ENCODE measurements at regions not wholly inside any gene's neighbourhood (a gene's known extent, or its start where the extent isn't known, plus 50 kb on each side); places are given as distances from the start of the nearest gene placed in this dataset.

- no peaks in the 10 kb centered on the region for H4K20me1 ChIP-seq (replicated peaks; ENCODE audit: insufficient read depth)
- H3K4me2 ChIP-seq: no peak overlapping the region
- no peaks in the 10 kb centered on the region for H3K27me3 ChIP-seq (ENCODE audit: insufficient read depth)
- H3K9me2 ChIP-seq (ENCODE audit: insufficient read depth): no peaks in the 10 kb centered on the region
- Mint-ChIP-seq H3K4me1 (no peaks in the 10 kb centered on the region), H3K27ac (no peak overlapping the region), H3K27me3 (ENCODE audit: insufficient read depth, low read depth, poor library complexity) (peaks cover 3% of the 10 kb centered on the region), H3K36me3 (ENCODE audit: low read depth) (no peaks in the 10 kb centered on the region), H3K9me3 (no peaks in the 10 kb centered on the region; the same call in 2 of the 3 replicates), H3K4me3 (no peak overlapping the region)
- H2AFZ ChIP-seq: no peak overlapping the region
- H3K4me1 ChIP-seq (ENCODE audit: insufficient read depth): no peaks in the 10 kb centered on the region
- ATAC-seq (no peak), DNase-seq (ENCODE audit: low spot score) (no peak)
- no peaks in the 10 kb centered on the region for H3K36me3 ChIP-seq (ENCODE audit: insufficient read depth)
- no peaks in the 10 kb centered on the region for H3K79me2 ChIP-seq (replicated peaks; ENCODE audit: insufficient read depth)
- no peak for TF ChIP-seq JUNB (IDR thresholded peaks at IDR 0.05; ENCODE audit: unreplicated experiment)
- TF ChIP-seq NANOG (IDR thresholded peaks at IDR 0.05; ENCODE audit: borderline replicate concordance): no peak
- TF ChIP-seq STAT1 (IDR thresholded peaks at IDR 0.05; ENCODE audit: unreplicated experiment): no peak
- no peak for TF ChIP-seq ZNF114 (CRISPR knock-in tag; IDR thresholded peaks at IDR 0.05)
- no peak for TF ChIP-seq EZH2 (IDR thresholded peaks at IDR 0.05; ENCODE audit: low read depth, unreplicated experiment)
- TF ChIP-seq CREB1 (CRISPR knock-in tag; IDR thresholded peaks at IDR 0.05; ENCODE audit: low read depth): no peak
- TF ChIP-seq EZH2phosphoT487 (IDR thresholded peaks at IDR 0.05; ENCODE audit: unreplicated experiment): no peak
- no peak overlapping the region for H3K27ac ChIP-seq (ENCODE audit: low read depth)
- no peak overlapping the region for H3K4me3 ChIP-seq
- H3F3A ChIP-seq (replicated peaks; ENCODE audit: low read depth): no peaks in the 10 kb centered on the region
Measured at GRCh38 chr5:14062178-14062577, 81.0 kb upstream of the TRIO start.

GRCh38 chr5:14061106-14061505, 82.0 kb upstream of the TRIO start:
- H3K36me3 Mint-ChIP-seq (ENCODE audit: low read depth): no peaks in the 10 kb centered on the region
- Histone ChIP-seq H3K79me2 (replicated peaks; ENCODE audit: insufficient read depth) (no peaks in the 10 kb centered on the region), H3K4me2 (no peak overlapping the region), H3F3A (replicated peaks; ENCODE audit: low read depth) (no peaks in the 10 kb centered on the region), H4K20me1 (replicated peaks; ENCODE audit: insufficient read depth) (no peaks in the 10 kb centered on the region), H3K27me3 (ENCODE audit: insufficient read depth) (no peaks in the 10 kb centered on the region), H3K4me1 (ENCODE audit: insufficient read depth) (no peaks in the 10 kb centered on the region), H3K27ac (ENCODE audit: low read depth) (no peak overlapping the region), H3K9me2 (ENCODE audit: insufficient read depth) (no peaks in the 10 kb centered on the region), H2AFZ (peak overlapping the region; percentile 85), H3K36me3 (ENCODE audit: insufficient read depth) (no peaks in the 10 kb centered on the region), H3K4me3 (no peak overlapping the region)
- no peaks in the 10 kb centered on the region; the same call in 2 of the 3 replicates for H3K9me3 Mint-ChIP-seq
- no peak for TF ChIP-seq CTCF (conservative IDR thresholded peaks at IDR 0.05; ENCODE audit: low read depth in 2 of 2)
- TF ChIP-seq ETS1 (IDR thresholded peaks at IDR 0.05): 0 out of 2 replicates have a peak, but pooled peaks have one; percentile 21
- no peak for TF ChIP-seq ZNF114 (CRISPR knock-in tag; IDR thresholded peaks at IDR 0.05)
- no peak for TF ChIP-seq POLR2AphosphoS5 (IDR thresholded peaks at IDR 0.05; ENCODE audit: low read depth)
- no peak for TF ChIP-seq ZNF462 (CRISPR knock-in tag; IDR thresholded peaks at IDR 0.05)
- ATAC-seq (peak; percentile 62), DNase-seq (ENCODE audit: low spot score) (peak; percentile 41)
- no peaks in the 10 kb centered on the region for H3K4me1 Mint-ChIP-seq
- peaks cover 3% of the 10 kb centered on the region for H3K27me3 Mint-ChIP-seq (ENCODE audit: insufficient read depth, low read depth, poor library complexity)
- no peak overlapping the region for H3K27ac Mint-ChIP-seq
- no peak overlapping the region for H3K4me3 Mint-ChIP-seq
